DMS153 treated with DMSO at 0.1 percent for 48 hours (cell line): ENCODE measurements at regions not wholly inside any gene's neighbourhood (a gene's known extent, or its start where the extent isn't known, plus 50 kb on each side); places are given as distances from the start of the nearest gene placed in this dataset.

ENCODE experiments used
- DNase-seq: peaks from one replicate; lab custom pipeline; 2025; ENCODE audit not compliant: unreplicated experiment; lab: John Stamatoyannopoulos, UW

DNA sequence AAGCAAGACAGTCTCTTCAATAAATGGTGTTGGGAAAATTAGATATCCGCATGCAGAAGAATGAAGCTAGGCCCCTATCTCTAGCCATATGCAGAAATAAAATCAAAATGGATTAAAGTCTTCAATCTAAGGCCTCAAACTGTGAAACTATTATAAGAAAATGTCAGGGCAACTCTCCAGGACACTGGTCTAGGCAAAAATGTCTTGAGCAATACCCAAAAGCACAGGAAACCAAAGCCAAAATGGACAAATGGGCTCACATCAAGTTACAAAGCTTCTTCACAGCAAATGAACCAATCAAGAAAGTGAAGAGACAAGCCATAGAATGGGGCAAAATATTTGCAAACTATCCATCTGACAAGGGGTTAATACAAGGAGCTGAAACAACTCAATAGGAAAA, 338.8 kb downstream of the NNT start:
- DNase-seq = no peak

DNA sequence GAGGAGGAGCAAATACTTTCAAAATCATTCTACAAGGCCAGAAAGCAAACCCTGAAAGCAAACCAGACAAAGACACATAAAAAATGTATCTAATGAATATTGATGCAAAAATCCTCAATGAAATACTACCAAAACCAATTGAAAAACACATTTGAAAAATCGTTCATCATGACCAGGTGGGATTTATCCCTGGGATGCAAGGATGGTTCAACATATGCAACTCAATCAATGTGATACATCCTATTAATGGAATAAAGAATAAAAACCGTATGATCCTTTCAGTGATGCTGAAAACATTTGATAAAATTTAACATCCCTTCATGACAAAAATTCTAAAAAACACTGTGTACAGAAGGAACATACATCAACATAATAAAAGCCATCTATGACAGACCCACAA, 337.6 kb downstream of the NNT start:
- DNase-seq = no peak

DNA sequence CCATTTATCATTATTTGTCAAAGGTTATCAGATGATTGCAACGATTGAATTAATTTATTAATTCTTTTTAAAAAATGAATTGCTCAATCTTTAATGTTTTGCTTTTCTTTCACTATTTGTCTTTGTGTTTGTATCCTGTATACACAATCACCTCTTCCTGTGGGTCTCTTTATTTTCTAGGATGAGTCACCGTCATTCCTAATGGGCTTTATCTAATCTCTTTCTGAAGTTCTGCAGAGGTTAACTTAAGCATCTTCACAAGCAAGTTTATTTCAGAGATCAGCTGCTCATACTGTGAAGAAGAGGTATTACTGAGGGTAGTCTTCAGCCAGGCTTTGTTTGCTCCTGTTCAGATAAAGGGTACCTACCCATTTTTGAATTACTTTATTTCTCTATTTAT, 323.9 kb downstream of the NNT start:
- DNase-seq = no peak

DNA sequence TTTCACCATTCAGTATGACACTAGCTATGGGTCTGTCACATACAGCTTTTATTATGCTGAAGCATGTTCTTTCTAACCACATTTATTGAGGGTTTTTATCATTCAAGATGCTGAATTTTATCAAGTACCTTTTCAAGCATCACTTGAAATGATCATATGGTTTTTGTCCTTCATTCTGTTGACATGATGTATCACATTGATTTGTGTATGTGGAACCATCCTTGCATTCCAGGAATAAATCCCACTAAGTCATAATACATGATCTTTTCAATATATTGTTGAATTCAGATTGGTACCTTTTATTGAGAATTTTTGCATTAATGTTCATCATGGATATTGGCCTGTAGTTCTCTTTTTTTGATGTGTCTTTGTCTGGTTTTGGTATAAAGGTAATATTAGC, 317.4 kb downstream of the NNT start:
- no peak for DNase-seq

- DNase-seq = no peak
Measured at GRCh38 chr5:43917925-43918324, 314.9 kb downstream of the NNT start.

DNA sequence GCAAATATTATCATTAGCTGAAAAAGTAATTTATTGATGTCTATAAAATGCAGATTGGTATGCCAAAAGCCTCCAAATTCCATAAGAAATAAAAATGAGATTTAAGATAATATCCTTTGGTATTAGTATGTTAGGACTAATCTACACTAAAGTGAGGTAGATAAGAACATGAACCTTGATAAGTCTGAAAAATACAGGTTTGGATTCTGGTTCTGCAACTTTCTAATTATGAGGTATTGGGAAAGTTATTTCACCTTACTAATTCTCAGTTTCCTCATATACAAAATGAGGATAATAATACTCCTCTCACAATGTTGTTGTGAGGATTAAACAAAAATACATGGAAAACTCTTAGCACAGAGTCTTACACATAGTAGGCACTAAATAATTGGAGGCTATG, 300.1 kb downstream of the NNT start:
- no peak for DNase-seq

DNA sequence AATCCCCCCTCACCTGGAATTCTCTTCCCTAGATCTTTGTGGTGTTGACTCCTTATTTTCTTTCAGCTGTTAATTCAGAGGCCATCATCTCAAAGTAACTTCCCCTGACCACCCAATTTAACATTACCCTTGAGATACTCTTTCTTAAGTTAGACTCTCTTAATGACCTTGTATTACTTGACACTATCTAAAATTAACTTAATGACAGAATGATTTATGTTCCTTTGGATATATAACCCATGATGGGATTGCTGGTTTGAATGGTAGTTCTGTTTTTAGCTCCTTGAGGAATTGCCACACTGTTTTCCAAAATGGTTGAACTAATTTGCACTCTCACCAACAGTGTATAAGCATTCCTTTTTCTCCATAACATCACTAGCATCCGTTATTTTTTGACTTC, 298.0 kb downstream of the NNT start:
- DNase-seq = no peak

DNA sequence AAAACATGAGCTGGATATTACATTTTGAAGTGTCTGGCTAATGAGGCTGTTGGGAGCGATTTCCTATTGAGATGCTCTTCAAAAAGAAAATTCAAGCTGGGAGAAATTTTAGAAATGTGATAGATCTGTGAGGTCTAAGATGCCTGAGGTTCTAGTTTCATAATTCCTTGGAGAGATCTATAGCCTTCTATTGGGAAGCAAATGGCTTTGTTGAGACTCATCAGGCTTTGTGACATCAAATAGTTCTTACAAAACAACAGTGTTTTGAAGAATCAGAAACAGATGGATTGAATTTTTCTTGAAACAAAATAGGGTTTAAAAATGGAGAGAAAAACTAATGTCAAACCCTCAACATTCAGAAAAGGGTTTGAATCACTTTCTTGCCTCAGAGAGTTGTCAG, 292.9 kb downstream of the NNT start:
- DNase-seq = no peak

GRCh38 chr5:43893951-43894684, 291.1 kb downstream of the NNT start:
- DNase-seq = no peak

- no peak for DNase-seq
Measured at GRCh38 chr5:43891112-43891511, 288.1 kb downstream of the NNT start.

- DNase-seq = no peak
Measured at GRCh38 chr5:43889233-43889632, 286.3 kb downstream of the NNT start.

GRCh38 chr5:43875741-43876140, 272.8 kb downstream of the NNT start:
- DNase-seq = no peak

- no peak for DNase-seq
Measured at GRCh38 chr5:43874772-43875171, 271.8 kb downstream of the NNT start.

GRCh38 chr5:43873791-43874190, 270.8 kb downstream of the NNT start:
- no peak for DNase-seq

- no peak for DNase-seq
Measured at GRCh38 chr5:43859309-43859708, 256.3 kb downstream of the NNT start.

- DNase-seq = no peak
Measured at GRCh38 chr5:43855452-43855851, 252.5 kb downstream of the NNT start.

GRCh38 chr5:43854697-43855292, 251.8 kb downstream of the NNT start:
- DNase-seq = no peak

GRCh38 chr5:43852279-43852678, 249.3 kb downstream of the NNT start:
- no peak for DNase-seq

DNA sequence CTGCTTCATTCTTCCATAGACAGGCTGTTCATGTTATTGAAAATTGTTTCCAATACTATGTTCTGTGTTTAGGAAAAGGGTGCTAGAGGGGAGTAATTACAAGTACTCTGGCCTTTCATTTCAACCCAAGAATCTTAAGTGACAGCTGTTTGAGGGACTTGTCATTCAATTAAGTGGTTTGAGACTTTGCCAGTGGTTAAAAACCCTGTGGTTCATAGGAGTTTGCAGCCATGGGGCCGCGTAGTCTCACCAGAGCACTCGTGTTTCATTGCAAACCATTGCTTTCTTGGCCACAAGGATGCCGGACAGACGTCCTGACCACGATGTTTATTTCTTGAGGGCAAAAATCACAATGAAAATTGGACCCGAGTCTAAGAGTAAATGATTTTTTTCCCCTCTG, 248.8 kb downstream of the NNT start:
- DNase-seq = no peak

DNA sequence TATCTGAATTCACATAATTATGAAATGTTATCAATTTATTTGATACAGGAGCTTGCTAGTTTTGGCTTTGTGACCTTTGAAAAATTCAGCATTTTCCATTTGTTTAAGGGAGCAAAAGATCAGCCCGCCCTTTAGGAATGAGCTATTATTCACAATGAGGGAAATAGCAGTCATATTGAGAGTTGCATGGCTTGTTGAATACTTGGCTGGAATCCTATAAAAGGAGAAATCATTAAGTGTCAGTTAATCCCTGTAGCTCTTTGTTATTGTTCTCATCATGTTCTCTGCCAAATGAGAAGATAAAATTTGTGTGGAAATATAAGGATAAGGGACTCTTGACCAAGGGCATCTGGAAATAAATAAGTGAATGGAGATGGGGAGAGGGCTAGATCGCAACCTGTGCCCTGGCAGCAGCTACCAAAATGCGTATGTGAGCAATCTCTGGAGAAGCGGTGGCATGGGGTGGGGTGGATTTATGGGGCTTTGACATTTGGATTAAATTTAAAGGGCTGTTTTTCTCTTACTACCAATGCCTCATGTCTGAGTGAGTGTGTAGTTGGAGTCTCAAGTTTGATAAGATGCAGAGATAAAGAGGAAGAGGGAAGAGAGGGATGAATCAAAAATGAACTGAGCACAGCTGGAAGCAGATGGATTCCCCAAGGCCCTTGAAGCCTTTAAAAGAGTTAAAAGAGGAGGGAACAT, 237.6 kb downstream of the NNT start:
- no peak for DNase-seq

DNA sequence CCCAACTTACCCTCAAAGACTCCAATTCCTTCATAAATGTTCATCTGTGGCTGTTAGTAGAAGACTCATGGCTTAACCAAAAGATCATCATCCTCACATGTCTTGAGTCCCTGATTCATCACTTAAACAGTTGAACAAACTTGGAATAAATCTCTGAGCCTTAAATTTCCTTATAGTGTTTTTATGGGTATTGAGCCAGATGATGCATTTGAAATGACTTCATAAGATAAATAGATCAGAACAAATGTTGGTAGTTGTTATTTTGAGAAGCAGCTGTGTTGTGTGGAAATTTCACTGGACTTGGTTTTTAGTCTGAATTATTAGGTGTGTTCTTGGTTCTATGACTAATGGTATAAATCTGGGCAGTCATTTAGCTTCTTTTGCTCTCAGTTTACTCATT, 236.2 kb downstream of the NNT start:
- no peak for DNase-seq

DNA sequence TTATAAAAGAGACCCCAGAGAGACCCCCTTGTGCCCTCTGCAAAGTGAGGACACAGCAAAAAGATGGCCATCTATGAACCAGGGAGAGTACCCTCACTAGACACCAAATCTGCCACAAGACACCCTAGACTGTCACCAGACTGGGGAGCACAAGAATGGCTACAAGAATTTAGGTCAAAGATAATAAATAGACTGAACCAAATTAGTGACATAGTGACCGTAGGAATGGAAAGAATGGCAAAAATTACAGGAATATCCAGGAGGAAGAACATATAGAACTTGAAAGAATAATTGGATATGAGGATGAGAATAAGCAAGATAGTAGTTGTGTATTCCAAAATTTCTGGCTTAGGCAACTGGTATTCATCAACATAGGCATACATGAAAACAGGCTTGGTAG, 235.0 kb downstream of the NNT start:
- DNase-seq = no peak
